LoVo (cell line): ENCODE measurements at regions not wholly inside any gene's neighbourhood (a gene's known extent, or its start where the extent isn't known, plus 50 kb on each side); places are given as distances from the start of the nearest gene placed in this dataset.
A peak's percentile ranks its signal among the peaks of the same experiment; 100 is the strongest.

Experiments
- DNase-seq: peaks from one replicate; pipeline ENCODE4 v3.0.0-alpha.2; 2016; ENCODE audit warnings: low spot score

- no peak for DNase-seq
Observed at GRCh38 chrX:88526385-88526784, 220.6 kb upstream of the CPXCR1 start.

- DNase-seq = no peak
Observed at GRCh38 chrX:88558421-88558820, 188.6 kb upstream of the CPXCR1 start.

GRCh38 chrX:88560673-88561330 is 186.2 kb upstream of the CPXCR1 start:
- DNase-seq = no peak

GRCh38 chrX:88584283-88584682 is 162.7 kb upstream of the CPXCR1 start:
- no peak for DNase-seq

GRCh38 chrX:88586317-88586716 is 160.7 kb upstream of the CPXCR1 start:
- DNase-seq = no peak

GRCh38 chrX:88603237-88603636 is 143.8 kb upstream of the CPXCR1 start:
- DNase-seq = no peak

- DNase-seq = no peak
Observed at GRCh38 chrX:88604433-88605221, 142.4 kb upstream of the CPXCR1 start.

GRCh38 chrX:88605222-88605583 is 141.8 kb upstream of the CPXCR1 start:
- DNase-seq = no peak

- no peak for DNase-seq
Observed at GRCh38 chrX:88612870-88613329, 134.1 kb upstream of the CPXCR1 start.

GRCh38 chrX:88613338-88613737 is 133.7 kb upstream of the CPXCR1 start:
- DNase-seq = peak; percentile 1

- no peak for DNase-seq
Observed at GRCh38 chrX:88621278-88621677, 125.7 kb upstream of the CPXCR1 start.

GRCh38 chrX:88655460-88655859 is 91.6 kb upstream of the CPXCR1 start:
- DNase-seq = no peak

GRCh38 chrX:88660836-88661235 is 86.2 kb upstream of the CPXCR1 start:
- DNase-seq = no peak

- no peak for DNase-seq
Observed at GRCh38 chrX:88672261-88672660, 74.8 kb upstream of the CPXCR1 start.
